HCT116 (cell line): ENCODE measurements at regions not wholly inside any gene's neighbourhood (a gene's known extent, or its start where the extent isn't known, plus 50 kb on each side); places are given as distances from the start of the nearest gene placed in this dataset.

Experiments
- ATAC-seq: fragments of 200-7000 bp; cut with Tn5 transposase; 2 replicates; pipeline ENCODE4 v1.9.1; 2020; ENCODE audit warnings: mild to moderate bottlenecking, moderate library complexity
- BruUV-seq: library from RNA; stranded (reverse); fragments of 400-500 nt; replicated peaks from 2 replicates; lab custom pipeline; 2021; lab: Mats Ljungman, UMichigan
- CTCF ChIA-PET: fragments of 300-600 bp; sonication (Branson Sonifier 250); formaldehyde crosslinking; loops from one replicate; lab custom pipeline; 2021; ENCODE audit warnings: antibody characterized with exemption; lab: Charles Lee
- POLR2A ChIA-PET: fragments of 300-600, 350-600 bp; sonication (Branson Sonifier 250); formaldehyde crosslinking; loops from one replicate; lab custom pipeline; 2021; ENCODE audit warnings: antibody characterized with exemption; lab: Charles Lee
- RAD21 ChIA-PET, 2 experiments: fragments of 300-600 bp; sonication (Branson Sonifier 250); formaldehyde crosslinking; loops; one replicate each; lab custom pipeline; 2023; ENCODE audit warnings: low total read pairs in 2 of 2; ENCODE audit not compliant: uncharacterized antibody in 2 of 2, unreplicated experiment in 2 of 2, low non-redundant PET in 1 of 2; lab: Charles Lee
- DNase-seq: peaks from one replicate; pipeline ENCODE4 v3.0.0-alpha.2; 2010; ENCODE audit warnings: low read depth, low spot score
- H2AFZ ChIP-seq: fragments of 200-600 bp; shearing (Covaris generic), sonication (generic); 2 replicates; pipeline ENCODE4 v1.6.1; 2017; ENCODE audit warnings: low read depth, mixed run types, mixed read lengths, antibody characterized with exemption, low read length; ENCODE audit not compliant: poor library complexity, severe bottlenecking
- H3K27ac ChIP-seq: 2 replicates; pipeline ENCODE4 v1.5.1; 2012; ENCODE audit warnings: low read depth, low read length
- H3K27me3 ChIP-seq: fragments of 200-600 bp; sonication (generic); 2 replicates; pipeline ENCODE4 v1.6.1; 2016; ENCODE audit warnings: mixed run types, low read length, mixed read lengths; ENCODE audit not compliant: insufficient read depth
- H3K36me3 ChIP-seq, 2 experiments: fragments of 200-500 bp in 1 of 2; fragments of 200-600 bp in 1 of 2; sonication (Bioruptor generic) in 1 of 2; sonication (generic) in 1 of 2; 2 replicates each; pipeline versions ENCODE4 v1.5.1 to v1.6.1; 2014 to 2016; ENCODE audit warnings: low read length in 2 of 2, inconsistent platforms in 1 of 2, mixed read lengths in 1 of 2, mixed run types in 1 of 2; ENCODE audit not compliant: insufficient read depth in 2 of 2, control insufficient read depth in 1 of 2
- H3K4me1 ChIP-seq, 2 experiments: fragments of 200-600 bp in 1 of 2; sonication (generic) in 1 of 2; 2 replicates each; pipeline versions ENCODE4 v1.5.1 to v1.6.1; 2012 to 2017; ENCODE audit warnings: low read length in 2 of 2, inconsistent platforms in 1 of 2, mild to moderate bottlenecking in 1 of 2, mixed read lengths in 1 of 2, mixed run types in 1 of 2, moderate library complexity in 1 of 2; ENCODE audit not compliant: insufficient read depth in 2 of 2, control insufficient read depth in 1 of 2
- H3K4me2 ChIP-seq: fragments of 200-600 bp; sonication (generic); 2 replicates; pipeline ENCODE4 v1.6.1; 2017; ENCODE audit warnings: mixed run types, low read length, mixed read lengths
- H3K4me3 ChIP-seq, 2 experiments: fragments of 200-600 bp in 1 of 2; sonication (generic) in 1 of 2; replicated peaks in 1 of 2; 2 replicates each; pipeline ENCODE4 v1.5.1; 2011 to 2016; ENCODE audit warnings: low read length in 2 of 2, control low read depth in 1 of 2, low read depth in 1 of 2, mild to moderate bottlenecking in 1 of 2, mixed read lengths in 1 of 2, mixed run types in 1 of 2
- H3K79me2 ChIP-seq: fragments of 200-600 bp; sonication (generic); 2 replicates; pipeline ENCODE4 v1.6.1; 2017; ENCODE audit warnings: mild to moderate bottlenecking, mixed run types, low read length, moderate library complexity, mixed read lengths; ENCODE audit not compliant: insufficient read depth
- H3K9ac ChIP-seq: fragments of 200-600 bp; sonication (generic); 2 replicates; pipeline ENCODE4 v1.6.1; 2016; ENCODE audit warnings: low read length, mixed read lengths
- H3K9me2 ChIP-seq: fragments of 200-600 bp; sonication (generic), shearing (Covaris generic); 2 replicates; pipeline ENCODE4 v1.6.1; 2017; ENCODE audit warnings: mixed run types, mild to moderate bottlenecking, moderate library complexity; ENCODE audit not compliant: insufficient read depth
- H3K9me3 ChIP-seq, 2 experiments: fragments of 200-500 bp in 1 of 2; fragments of 200-600 bp in 1 of 2; sonication (Bioruptor generic) in 1 of 2; sonication (generic) in 1 of 2; 2 replicates each; pipeline ENCODE4 v1.6.1; 2014 to 2017; ENCODE audit warnings: low read length in 2 of 2, mixed read lengths in 2 of 2, inconsistent platforms in 1 of 2, low read depth in 1 of 2, mild to moderate bottlenecking in 1 of 2, mixed run types in 1 of 2, moderate library complexity in 1 of 2; ENCODE audit not compliant: control insufficient read depth in 1 of 2, insufficient read depth in 1 of 2
- H4K20me1 ChIP-seq: fragments of 200-600 bp; sonication (generic), shearing (Covaris generic); 2 replicates; pipeline ENCODE4 v1.6.1; 2017; ENCODE audit warnings: mixed run types, mild to moderate bottlenecking, moderate library complexity; ENCODE audit not compliant: insufficient read depth
- CBX3 ChIP-seq: IDR thresholded peaks from 2 replicates; pipeline ENCODE4 v1.6.1; 2012; ENCODE audit warnings: low read depth
- CEBPB ChIP-seq: IDR thresholded peaks from 2 replicates; pipeline ENCODE4 v1.6.1; 2012; ENCODE audit warnings: low read depth
- EGR1 ChIP-seq: IDR thresholded peaks from 2 replicates; pipeline ENCODE4 v1.6.1; 2012; ENCODE audit warnings: low read depth
- ELF1 ChIP-seq: IDR thresholded peaks from 2 replicates; pipeline ENCODE4 v1.6.1; 2012; ENCODE audit warnings: low read depth, borderline replicate concordance
- EZH2 ChIP-seq: fragments of 200-600 bp; sonication (generic); IDR thresholded peaks from 2 replicates; pipeline ENCODE4 v1.6.1; 2017; ENCODE audit warnings: antibody characterized with exemption, mixed run types
- POLR2A ChIP-seq: IDR thresholded peaks from 2 replicates; pipeline ENCODE4 v1.7.0; 2011; ENCODE audit warnings: borderline replicate concordance; ENCODE audit not compliant: insufficient read depth, insufficient read length; ENCODE audit errors: extremely low read depth
- RAD21 ChIP-seq: IDR thresholded peaks from 2 replicates; pipeline ENCODE4 v1.6.1; 2012; ENCODE audit warnings: low read depth, mild to moderate bottlenecking
- SIN3A ChIP-seq: IDR thresholded peaks from 2 replicates; pipeline ENCODE4 v1.6.1; 2012; ENCODE audit warnings: low read depth
- SP1 ChIP-seq: IDR thresholded peaks from 2 replicates; pipeline ENCODE4 v1.6.1; 2012; ENCODE audit warnings: low read depth
- SRF ChIP-seq: IDR thresholded peaks from 2 replicates; pipeline ENCODE4 v1.6.1; 2012; ENCODE audit warnings: low read depth
- TCF7L2 ChIP-seq: IDR thresholded peaks from 2 replicates; pipeline ENCODE4 v1.7.0; 2011; ENCODE audit warnings: borderline replicate concordance, inconsistent platforms; ENCODE audit not compliant: insufficient read depth, insufficient read length; ENCODE audit errors: extremely low read depth
- ZFX ChIP-seq: fragments of 450-650 bp; IDR thresholded peaks from 2 replicates; pipeline ENCODE4 v1.6.1; 2017
- ZNF274 ChIP-seq: fragments of 200-500 bp; sonication (Bioruptor generic); IDR thresholded peaks from 2 replicates; pipeline ENCODE4 v1.6.1; 2014; ENCODE audit warnings: mild to moderate bottlenecking, low read depth, low read length, inconsistent platforms
- intact Hi-C: fragments of 100-400 bp; cut with micrococcal nuclease; formaldehyde crosslinking; loops from 2 replicates; pipeline ENCODE4 v1.10.0; 2022
- TF ChIP-seq, protein P1 (sequence below), 3 experiments: fragments of 200-600 bp in 1 of 3; sonication (generic) in 1 of 3; IDR thresholded peaks in 2 of 3; conservative IDR thresholded peaks in 1 of 3; 2 replicates each; pipeline ENCODE4 v1.5.1; 2012 to 2017; ENCODE audit warnings: low read depth in 2 of 3, low read length in 2 of 3, antibody characterized with exemption in 1 of 3, borderline replicate concordance in 1 of 3, control low read depth in 1 of 3, mild to moderate bottlenecking in 1 of 3, mixed read lengths in 1 of 3, mixed run types in 1 of 3, moderate library complexity in 1 of 3; ENCODE audit not compliant: insufficient read depth in 1 of 3
- TF ChIP-seq, protein P2 (sequence below): IDR thresholded peaks from 2 replicates; pipeline ENCODE4 v1.6.1; 2011; ENCODE audit warnings: mild to moderate bottlenecking, low read length, moderate library complexity; ENCODE audit not compliant: insufficient replicate concordance; ENCODE audit errors: extremely low read depth
- TF ChIP-seq, protein P3 (sequence below): IDR thresholded peaks from 2 replicates; pipeline ENCODE4 v1.6.1; 2012
- TF ChIP-seq, protein P4 (sequence below): IDR thresholded peaks from 2 replicates; pipeline ENCODE4 v1.6.1; 2012; ENCODE audit warnings: low read depth

DNA sequence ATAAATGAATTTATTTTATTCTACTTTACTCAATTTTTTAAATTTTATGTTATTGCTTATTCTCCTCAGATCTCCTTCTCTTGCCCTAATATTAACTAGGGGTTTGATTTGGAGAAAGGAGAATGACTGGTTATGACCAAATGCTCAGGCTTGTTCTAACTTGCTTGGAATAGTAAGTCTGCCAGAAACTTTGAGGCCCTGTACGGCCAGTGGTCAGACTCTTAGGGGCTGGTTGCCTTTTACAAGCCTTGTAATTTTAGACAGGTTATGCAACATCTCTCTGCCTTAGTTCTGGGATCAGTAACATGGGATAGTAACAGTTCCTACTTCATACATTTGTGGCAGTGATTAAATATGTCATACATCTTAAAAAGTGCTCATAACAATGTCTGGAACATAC is 279.5 kb downstream of the DUSP10 start:
- DNase-seq (no peak), ATAC-seq (no peak)
- no peak overlapping the region for H3K9ac ChIP-seq
- H3K4me1 ChIP-seq: no peaks in the 10 kb centered on the region
- H3K79me2 ChIP-seq: no peaks in the 10 kb centered on the region
- H3K36me3 ChIP-seq: no peaks in the 10 kb centered on the region
- ChIA-PET CTCF (no interaction called here), RAD21 (no interaction called here), POLR2A (no interaction called here)
- intact Hi-C loops: no loop called here
- no peak overlapping the region for H2AFZ ChIP-seq
- TF ChIP-seq EZH2 (no peak), EGR1 (no peak), SRF (no peak), CBX3 (no peak), POLR2A (no peak), TCF7L2 (no peak), SIN3A (no peak), SP1 (no peak), RAD21 (no peak), ZFX (no peak), ZNF274 (no peak), ELF1 (no peak), CEBPB (no peak)
- TF ChIP-seq, protein P1, sequence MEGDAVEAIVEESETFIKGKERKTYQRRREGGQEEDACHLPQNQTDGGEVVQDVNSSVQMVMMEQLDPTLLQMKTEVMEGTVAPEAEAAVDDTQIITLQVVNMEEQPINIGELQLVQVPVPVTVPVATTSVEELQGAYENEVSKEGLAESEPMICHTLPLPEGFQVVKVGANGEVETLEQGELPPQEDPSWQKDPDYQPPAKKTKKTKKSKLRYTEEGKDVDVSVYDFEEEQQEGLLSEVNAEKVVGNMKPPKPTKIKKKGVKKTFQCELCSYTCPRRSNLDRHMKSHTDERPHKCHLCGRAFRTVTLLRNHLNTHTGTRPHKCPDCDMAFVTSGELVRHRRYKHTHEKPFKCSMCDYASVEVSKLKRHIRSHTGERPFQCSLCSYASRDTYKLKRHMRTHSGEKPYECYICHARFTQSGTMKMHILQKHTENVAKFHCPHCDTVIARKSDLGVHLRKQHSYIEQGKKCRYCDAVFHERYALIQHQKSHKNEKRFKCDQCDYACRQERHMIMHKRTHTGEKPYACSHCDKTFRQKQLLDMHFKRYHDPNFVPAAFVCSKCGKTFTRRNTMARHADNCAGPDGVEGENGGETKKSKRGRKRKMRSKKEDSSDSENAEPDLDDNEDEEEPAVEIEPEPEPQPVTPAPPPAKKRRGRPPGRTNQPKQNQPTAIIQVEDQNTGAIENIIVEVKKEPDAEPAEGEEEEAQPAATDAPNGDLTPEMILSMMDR (IDR thresholded peaks at IDR 0.05 in 2 of 3, conservative IDR thresholded peaks at IDR 0.05 in 1 of 3; ENCODE audit: borderline replicate concordance in 1 of 3, insufficient read depth in 1 of 3, low read depth in 2 of 3, low read length in 2 of 3): no peak
- TF ChIP-seq, protein P2, sequence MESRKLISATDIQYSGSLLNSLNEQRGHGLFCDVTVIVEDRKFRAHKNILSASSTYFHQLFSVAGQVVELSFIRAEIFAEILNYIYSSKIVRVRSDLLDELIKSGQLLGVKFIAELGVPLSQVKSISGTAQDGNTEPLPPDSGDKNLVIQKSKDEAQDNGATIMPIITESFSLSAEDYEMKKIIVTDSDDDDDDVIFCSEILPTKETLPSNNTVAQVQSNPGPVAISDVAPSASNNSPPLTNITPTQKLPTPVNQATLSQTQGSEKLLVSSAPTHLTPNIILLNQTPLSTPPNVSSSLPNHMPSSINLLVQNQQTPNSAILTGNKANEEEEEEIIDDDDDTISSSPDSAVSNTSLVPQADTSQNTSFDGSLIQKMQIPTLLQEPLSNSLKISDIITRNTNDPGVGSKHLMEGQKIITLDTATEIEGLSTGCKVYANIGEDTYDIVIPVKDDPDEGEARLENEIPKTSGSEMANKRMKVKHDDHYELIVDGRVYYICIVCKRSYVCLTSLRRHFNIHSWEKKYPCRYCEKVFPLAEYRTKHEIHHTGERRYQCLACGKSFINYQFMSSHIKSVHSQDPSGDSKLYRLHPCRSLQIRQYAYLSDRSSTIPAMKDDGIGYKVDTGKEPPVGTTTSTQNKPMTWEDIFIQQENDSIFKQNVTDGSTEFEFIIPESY: no peak
- TF ChIP-seq, protein P3, sequence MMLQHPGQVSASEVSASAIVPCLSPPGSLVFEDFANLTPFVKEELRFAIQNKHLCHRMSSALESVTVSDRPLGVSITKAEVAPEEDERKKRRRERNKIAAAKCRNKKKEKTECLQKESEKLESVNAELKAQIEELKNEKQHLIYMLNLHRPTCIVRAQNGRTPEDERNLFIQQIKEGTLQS: no peak
- TF ChIP-seq, protein P4, sequence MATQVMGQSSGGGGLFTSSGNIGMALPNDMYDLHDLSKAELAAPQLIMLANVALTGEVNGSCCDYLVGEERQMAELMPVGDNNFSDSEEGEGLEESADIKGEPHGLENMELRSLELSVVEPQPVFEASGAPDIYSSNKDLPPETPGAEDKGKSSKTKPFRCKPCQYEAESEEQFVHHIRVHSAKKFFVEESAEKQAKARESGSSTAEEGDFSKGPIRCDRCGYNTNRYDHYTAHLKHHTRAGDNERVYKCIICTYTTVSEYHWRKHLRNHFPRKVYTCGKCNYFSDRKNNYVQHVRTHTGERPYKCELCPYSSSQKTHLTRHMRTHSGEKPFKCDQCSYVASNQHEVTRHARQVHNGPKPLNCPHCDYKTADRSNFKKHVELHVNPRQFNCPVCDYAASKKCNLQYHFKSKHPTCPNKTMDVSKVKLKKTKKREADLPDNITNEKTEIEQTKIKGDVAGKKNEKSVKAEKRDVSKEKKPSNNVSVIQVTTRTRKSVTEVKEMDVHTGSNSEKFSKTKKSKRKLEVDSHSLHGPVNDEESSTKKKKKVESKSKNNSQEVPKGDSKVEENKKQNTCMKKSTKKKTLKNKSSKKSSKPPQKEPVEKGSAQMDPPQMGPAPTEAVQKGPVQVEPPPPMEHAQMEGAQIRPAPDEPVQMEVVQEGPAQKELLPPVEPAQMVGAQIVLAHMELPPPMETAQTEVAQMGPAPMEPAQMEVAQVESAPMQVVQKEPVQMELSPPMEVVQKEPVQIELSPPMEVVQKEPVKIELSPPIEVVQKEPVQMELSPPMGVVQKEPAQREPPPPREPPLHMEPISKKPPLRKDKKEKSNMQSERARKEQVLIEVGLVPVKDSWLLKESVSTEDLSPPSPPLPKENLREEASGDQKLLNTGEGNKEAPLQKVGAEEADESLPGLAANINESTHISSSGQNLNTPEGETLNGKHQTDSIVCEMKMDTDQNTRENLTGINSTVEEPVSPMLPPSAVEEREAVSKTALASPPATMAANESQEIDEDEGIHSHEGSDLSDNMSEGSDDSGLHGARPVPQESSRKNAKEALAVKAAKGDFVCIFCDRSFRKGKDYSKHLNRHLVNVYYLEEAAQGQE: no peak
- H3K27ac ChIP-seq: no peak overlapping the region
- no peaks in the 10 kb centered on the region for H3K9me3 ChIP-seq
- H3K4me2 ChIP-seq: no peak overlapping the region
- no peaks in the 10 kb centered on the region for H3K9me2 ChIP-seq
- no TSS peak for BruUV-seq
- H4K20me1 ChIP-seq: no peaks in the 10 kb centered on the region
- H3K4me3 ChIP-seq: no peak overlapping the region
- H3K27me3 ChIP-seq: no peaks in the 10 kb centered on the region
